Stimulated activated CD8-positive, alpha-beta memory T cell treated with anti-CD3 and anti-CD28 coated beads, Interleukin-4, amount 100 ng/mL, for 48 hours (primary cell): ENCODE measurements at regions not wholly inside any gene's neighbourhood (a gene's known extent, or its start where the extent isn't known, plus 50 kb on each side); places are given as distances from the start of the nearest gene placed in this dataset.
A peak's percentile ranks its signal among the peaks of the same experiment; 100 is the strongest.
"Not testable (repeated sequence)": the region's sequence is repeated elsewhere in the genome, so short reads cannot be mapped to it uniquely, and the experiment has no call there.

Source experiments
- DNase-seq: peaks from one replicate; pipeline ENCODE4 v3.0.0-alpha.2; 2020

GRCh38 chr3:107209302-107209990, 167.8 kb upstream of the CCDC54 start:
- DNase-seq, result no peak

GRCh38 chr3:107211608-107212007, 165.6 kb upstream of the CCDC54 start:
- no peak for DNase-seq

- no peak for DNase-seq
Measured at GRCh38 chr3:107212618-107213017, 164.6 kb upstream of the CCDC54 start.

GRCh38 chr3:107213044-107213669, 164.1 kb upstream of the CCDC54 start:
- no peak for DNase-seq

- no peak for DNase-seq
Measured at GRCh38 chr3:107216229-107216628, 161.0 kb upstream of the CCDC54 start.

GRCh38 chr3:107216711-107217110, 160.5 kb upstream of the CCDC54 start:
- no peak for DNase-seq

GRCh38 chr3:107217172-107217571, 160.1 kb upstream of the CCDC54 start:
- DNase-seq, result no peak

- no peak for DNase-seq
Measured at GRCh38 chr3:107218864-107219269, 158.4 kb upstream of the CCDC54 start.

- no peak for DNase-seq
Measured at GRCh38 chr3:107220538-107220937, 156.7 kb upstream of the CCDC54 start.

GRCh38 chr3:107221856-107222255, 155.4 kb upstream of the CCDC54 start:
- DNase-seq, result no peak

- DNase-seq, result no peak
Measured at GRCh38 chr3:107222907-107223306, 154.3 kb upstream of the CCDC54 start.

GRCh38 chr3:107224026-107224596, 153.1 kb upstream of the CCDC54 start:
- DNase-seq, result no peak

GRCh38 chr3:107227091-107227490, 150.1 kb upstream of the CCDC54 start:
- no peak for DNase-seq

GRCh38 chr3:107233877-107234276, 143.4 kb upstream of the CCDC54 start:
- not testable (repeated sequence) for DNase-seq

- DNase-seq, result no peak
Measured at GRCh38 chr3:107235193-107235927, 141.9 kb upstream of the CCDC54 start.

- peak; percentile 30 for DNase-seq
Measured at GRCh38 chr3:107235928-107236315, 141.3 kb upstream of the CCDC54 start.

GRCh38 chr3:107236655-107237337, 140.4 kb upstream of the CCDC54 start:
- no peak for DNase-seq

GRCh38 chr3:107238787-107239186, 138.5 kb upstream of the CCDC54 start:
- DNase-seq, result no peak

- no peak for DNase-seq
Measured at GRCh38 chr3:107239703-107240102, 137.5 kb upstream of the CCDC54 start.

GRCh38 chr3:107240183-107241091, 136.8 kb upstream of the CCDC54 start:
- peak; percentile 80 for DNase-seq

- DNase-seq, result peak; percentile 35
Measured at GRCh38 chr3:107241217-107241616, 136.0 kb upstream of the CCDC54 start.

GRCh38 chr3:107242579-107242978, 134.7 kb upstream of the CCDC54 start:
- no peak for DNase-seq
